HG03571 (cell line): ENCODE measurements at regions not wholly inside any gene's neighbourhood (a gene's known extent, or its start where the extent isn't known, plus 50 kb on each side); places are given as distances from the start of the nearest gene placed in this dataset.
"Not testable (repeated sequence)": the region's sequence is repeated elsewhere in the genome, so short reads cannot be mapped to it uniquely, and the experiment has no call there.

Experiments
- ATAC-seq: cut with Tn5 transposase; IDR thresholded peaks from one replicate; pipeline ENCODE4 v1.9.1; 2021; ENCODE audit not compliant: unreplicated experiment

DNA sequence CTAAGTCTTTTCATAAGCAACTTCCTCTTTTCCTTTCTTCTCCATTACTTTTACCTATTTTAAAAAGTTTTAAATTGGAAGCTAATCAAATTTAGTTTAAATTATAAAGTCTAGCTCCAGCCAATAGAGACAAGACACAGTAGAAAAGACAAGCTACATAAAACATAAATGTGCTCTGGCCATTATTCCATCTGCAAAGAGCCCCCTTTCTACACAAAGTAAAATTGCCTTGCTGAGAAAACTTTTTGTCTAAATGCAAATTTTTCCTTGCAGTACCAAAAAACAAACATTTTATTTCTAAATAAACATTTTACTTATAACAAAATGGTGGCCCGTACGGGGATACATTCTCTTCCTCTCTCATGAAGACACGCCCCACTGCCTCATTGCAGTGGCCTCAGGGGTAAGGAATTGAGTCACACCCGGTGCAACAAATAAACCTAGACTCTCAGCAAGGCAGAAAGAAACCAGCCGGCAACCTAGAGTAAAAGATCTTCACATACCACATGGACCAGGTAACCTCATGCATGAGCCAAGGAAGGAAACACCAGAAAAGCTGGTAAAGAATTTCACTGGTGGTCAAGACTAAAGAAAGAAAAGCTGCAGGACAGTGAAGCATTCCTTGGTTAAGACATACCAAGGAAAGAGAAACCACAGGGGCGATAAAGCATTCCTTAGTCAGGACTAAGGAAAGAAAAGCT is 71.6 kb upstream of the ZNF746 start:
- ATAC-seq, result no peak

DNA sequence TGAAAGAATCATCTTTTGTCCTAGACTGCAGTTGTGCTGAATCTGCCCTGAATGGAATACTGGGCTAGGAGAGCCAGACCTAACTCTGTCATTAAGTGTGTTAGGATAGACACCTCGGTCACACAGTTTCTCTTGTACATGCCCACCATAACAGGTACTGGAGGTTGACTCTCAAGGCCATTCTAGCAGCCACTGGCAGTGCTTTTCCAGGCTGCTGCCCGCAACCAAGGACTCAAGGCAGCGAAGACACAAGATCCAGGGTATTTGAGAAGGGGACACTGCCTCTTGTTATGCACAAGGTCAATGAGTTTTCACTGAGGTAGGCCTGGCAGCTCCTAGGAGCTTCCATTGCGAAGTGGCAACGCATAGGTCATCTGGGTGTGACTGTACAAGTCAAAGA is 70.6 kb upstream of the ZNF746 start:
- ATAC-seq, result no peak

DNA sequence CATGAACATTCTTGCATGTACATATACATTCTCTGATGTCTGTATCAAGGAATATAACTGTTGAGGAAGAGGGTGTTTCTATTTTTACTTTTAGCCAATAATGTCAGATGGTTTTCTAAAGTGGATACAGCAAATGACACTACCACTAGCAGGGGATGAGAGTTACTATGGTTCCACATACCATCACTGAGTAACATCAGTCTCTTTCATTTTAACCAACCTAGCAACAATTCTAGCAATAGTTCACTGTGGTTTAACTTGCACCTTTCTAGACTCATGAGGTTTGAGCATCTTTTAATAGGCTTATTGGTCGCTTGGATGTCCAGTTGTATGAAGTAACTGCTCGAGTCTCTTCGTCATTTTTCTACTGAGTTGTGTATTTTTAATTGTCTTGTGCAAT is 68.5 kb upstream of the ZNF746 start:
- ATAC-seq, result no peak

DNA sequence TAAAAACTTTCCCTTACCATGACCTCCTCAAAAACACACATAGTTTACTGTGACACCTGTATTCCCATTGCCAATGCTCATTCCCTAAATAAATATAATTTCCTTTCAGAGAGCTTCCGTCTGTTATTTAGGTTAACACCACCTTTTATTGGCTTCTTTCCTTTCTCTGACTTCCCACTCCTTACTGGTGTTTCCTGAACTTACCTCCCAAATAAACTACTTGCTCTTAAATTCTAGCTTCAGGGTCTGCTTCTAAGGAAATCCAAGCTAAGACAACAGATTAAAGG is 67.4 kb upstream of the ZNF746 start:
- ATAC-seq, result no peak

DNA sequence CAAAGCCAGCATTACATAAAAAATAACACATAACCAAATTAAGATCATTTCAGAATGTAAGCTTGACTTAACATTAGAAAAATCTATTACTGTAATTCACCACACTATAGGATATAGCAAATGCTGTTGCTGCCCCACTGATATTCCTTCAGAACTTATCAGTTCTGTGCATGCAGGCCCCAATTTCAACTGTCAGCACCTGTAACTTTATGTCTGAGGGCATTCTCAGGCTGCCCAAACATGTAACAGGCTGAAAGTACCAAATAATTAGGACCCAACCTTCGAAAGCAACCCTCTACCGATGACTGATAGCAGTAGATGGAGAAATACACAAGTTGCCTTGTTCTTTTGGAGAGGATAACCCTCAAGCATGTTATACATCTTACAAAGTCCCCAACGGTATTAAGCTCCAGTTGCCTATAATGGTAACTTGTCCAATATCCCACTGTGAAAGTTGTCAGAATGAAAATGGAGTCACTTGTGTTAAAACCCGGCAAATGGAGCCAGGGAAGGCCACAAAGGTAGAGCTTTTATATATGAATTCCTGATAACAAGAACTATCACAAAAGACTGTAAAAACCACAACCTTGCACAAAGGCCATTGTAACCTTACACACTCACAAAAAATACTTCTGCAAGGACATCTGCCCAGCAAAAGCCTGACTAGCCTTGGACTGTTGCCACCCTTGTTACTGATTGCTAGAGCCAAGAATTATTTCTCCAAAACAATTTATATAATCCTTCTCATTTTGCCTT is 66.9 kb upstream of the ZNF746 start:
- no peak for ATAC-seq

DNA sequence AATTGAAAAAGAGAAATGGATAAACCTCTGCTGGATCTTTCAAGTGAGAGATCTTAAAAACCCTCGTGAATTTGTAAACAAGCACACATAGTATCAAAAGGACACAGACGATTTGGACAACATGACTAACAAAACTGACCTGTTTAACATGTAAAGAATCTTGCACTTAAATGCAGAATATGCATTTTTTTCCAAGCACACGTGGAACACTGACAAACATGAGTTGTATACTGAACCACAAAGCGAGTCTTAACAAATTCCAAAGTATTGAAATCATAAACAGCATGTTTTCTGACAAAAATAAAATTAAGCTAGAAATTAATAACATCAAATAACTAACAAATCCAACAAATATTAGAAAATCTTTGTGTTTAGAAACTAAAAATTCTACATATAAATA is 65.0 kb upstream of the ZNF746 start:
- no peak for ATAC-seq

DNA sequence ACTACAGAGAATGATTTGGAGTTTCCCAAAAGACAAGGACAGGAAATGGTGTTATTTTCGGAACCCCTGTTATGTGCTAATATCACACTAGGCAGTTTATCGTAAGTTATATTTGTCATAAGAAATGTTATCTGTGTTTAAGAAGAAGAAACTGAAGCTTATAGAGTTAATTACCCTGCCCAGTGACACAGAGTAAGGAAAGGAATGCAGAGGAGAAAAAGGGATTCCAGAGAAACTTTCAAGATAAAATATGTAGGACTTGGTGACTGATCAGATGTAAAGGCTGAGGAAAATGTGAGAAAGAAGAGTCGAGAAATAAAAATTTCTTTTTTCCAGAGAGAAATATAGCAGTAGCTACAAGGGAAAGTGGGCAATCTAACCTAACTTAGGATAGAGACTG is 63.5 kb upstream of the ZNF746 start:
- ATAC-seq, result no peak

DNA sequence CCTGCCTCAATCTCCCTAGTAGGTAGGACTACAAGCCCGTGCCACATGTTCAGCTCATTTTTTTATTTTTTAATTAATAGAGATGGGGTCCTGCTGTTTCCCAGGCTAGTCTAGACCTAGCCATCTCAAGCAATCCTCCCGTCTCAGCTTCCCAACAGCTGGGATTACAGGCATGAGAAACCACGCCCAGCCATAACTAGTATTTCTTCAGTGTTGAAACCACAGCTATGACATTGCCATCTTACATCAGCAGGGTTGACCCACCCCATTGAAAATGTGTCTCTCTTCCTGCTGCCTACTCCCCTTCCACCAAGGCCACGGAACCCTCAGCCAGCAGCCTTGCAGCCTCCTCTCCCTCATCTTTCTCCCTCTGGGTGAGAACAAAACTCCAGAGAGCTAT is 62.1 kb upstream of the ZNF746 start:
- no peak for ATAC-seq

DNA sequence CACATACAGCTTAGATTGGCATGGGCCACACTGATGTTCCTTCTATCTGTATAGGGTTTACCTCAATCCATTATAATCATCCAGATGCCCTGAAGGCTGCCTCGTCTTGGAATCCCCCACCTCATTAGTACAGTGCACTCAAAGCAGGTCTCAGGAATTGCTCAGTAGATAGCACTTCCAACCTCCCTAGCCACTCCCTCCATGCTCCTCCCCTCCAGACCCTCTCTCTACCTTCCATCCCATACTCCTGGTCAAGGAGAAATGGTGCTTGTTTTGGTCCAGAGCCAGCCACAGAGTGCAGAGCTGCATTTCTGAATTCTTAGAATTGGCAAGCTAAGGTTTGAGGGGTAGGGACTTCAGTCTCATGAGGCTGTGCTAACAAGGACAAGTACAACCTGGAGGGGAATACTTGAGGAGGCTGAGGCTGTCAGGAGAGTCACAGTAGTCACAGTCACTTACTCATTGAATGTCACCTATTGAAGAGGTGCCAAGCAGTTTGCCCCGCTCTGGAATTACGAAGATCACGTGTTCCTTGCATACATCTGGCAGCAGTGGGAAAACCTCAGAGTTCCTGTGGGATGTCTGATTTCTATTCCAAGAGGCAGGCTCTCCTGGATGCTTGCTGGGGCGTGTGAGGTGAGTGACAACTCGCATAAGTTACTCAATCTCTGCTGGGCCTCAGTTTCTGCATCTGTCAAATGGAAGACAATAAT is 60.7 kb upstream of the ZNF746 start:
- ATAC-seq, result no peak

DNA sequence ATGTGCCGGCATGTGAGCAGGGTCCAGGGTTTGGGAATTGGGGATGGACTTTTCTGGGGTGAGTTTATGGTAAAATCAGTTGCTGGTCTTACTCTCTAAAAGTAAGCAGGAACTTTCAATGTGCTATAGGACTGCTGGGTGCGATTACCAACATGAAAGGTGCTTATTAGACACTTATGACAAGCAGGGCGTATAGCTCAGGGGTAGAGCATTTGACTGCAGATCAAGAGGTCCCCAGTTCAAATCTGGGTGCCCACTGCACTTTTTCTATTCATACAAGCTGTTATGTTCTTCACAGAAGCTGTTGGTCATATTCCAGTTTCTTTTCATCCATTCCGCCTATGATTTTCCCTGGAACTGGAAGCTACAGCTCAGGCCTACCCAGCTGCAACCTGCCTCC is 58.9 kb upstream of the ZNF746 start:
- not testable (repeated sequence) for ATAC-seq

DNA sequence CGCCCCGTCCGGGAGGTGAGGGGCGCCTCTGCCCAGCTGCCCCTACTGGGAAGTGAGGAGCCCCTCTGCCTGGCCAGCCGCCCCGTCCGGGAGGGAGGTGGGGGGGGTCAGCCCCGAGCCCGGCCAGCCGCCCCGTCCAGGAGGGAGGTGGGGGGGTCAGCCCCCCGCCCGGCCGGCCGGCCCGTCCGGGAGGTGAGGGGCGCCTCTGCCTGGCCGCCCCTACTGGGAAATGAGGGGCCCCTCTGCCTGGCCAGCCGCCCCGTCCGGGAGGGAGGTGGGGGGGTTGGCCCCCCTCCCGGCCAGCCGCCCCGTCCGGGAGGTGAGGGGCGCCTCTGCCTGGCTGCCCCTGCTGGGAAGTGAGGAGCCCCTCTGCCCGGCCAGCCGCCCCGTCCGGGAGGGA is 57.2 kb upstream of the ZNF746 start:
- not testable (repeated sequence) for ATAC-seq

DNA sequence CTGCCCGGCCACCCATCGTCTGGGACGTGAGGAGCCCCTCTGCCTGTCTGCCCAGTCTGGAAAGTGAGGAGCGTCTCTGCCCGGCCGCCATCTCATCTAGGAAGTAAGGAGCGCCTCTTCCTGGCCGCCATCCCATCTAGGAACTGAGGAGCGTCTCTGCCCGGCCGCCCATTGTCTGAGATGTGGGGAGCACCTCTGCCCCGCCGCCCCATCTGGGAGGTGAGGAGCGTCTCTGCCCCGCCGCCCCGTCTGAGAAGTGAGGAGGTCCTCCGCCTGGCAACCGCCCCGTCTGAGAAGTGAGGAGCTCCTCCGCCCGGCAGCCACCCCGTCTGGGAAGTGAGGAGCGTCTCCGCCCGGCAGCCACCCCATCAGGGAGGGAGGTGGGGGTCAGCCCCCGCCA is 56.4 kb upstream of the ZNF746 start:
- not testable (repeated sequence) for ATAC-seq

DNA sequence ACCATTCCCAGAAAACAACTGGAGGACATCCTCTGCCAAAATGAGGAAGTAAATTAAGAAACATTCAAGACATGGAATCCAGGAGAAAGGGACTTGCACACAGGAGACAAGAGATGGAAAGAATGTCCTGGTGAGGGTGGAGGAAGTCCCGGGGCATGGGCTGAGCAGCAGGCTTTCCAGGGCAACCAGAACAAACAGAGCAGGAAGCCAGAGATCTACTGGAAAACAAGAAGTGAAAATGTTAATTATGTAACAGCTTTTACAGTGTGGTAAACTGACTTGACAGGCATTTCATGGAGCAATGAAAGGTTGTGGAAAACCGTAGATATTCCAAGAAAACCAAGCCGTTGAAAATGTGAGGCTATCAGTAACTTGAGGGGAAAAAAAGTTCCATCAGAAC is 55.2 kb upstream of the ZNF746 start:
- no peak for ATAC-seq
